Suppressor macrophage treated with lipopolysaccharide for 1 hour (primary cell): ENCODE measurements at regions not wholly inside any gene's neighbourhood (a gene's known extent, or its start where the extent isn't known, plus 50 kb on each side); places are given as distances from the start of the nearest gene placed in this dataset.
"Not testable (repeated sequence)": the region's sequence is repeated elsewhere in the genome, so short reads cannot be mapped to it uniquely, and the experiment has no call there.

Experiments used
- DNase-seq, 3 donors: peaks; one replicate each; pipeline ENCODE4 v3.0.0-alpha.2; 2020 to 2022

DNA sequence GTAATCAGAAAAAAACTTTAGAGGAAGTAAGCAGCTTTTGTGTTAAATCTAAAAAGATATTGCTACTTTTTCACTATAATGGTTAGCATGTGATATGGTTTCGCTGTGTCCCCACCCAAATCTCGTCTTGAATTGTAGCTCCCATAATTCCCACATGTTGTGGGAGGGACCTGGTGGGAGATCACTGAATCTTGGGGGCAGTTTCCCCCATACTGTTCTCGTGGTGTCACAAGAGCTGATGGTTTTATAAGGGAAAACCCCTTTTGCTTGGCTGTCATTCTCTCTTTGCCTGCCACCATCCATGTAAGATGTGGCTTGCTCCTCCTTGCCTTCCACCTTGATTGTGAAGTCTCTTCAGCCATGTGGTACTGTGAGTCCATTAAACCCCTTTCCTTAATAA is 117.1 kb downstream of the KCNJ2 start:
- peak; percentile 45 to 69 (median 56) for DNase-seq

DNA sequence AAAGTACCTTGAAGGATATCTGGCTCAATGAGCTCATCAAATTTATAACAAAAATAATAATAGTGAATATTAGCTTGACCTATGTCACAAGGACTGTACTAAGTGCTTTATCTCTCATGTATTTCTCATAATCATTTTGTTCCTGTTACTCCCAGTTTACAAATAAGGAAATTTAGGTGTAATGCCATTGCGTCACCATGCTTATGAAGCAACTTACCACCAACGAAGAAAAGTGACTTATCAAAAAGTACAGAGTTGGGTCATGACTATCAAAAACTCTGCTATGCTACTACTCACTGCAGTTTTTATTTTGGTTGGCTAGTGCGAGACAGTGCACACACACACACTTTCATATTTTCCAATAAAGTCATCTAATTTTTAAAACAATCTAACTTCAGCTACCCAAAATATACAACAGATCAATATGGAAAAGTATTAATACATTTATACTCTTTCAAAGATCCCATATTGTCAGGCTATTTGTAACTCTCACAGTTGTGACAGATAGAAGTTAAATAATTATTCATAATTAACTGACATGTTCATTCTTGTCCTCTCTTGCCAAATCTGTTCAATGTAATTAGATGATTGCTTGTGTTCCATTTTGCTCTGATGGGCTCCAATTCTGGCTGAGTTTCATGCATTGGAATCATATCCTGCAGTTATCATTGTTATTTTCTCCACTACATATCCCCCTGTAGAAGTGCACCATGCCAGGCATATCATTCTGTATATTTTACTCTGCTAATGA is 119.4 kb downstream of the KCNJ2 start:
- DNase-seq, result peak; percentile 88 to 98 (median 97)

DNA sequence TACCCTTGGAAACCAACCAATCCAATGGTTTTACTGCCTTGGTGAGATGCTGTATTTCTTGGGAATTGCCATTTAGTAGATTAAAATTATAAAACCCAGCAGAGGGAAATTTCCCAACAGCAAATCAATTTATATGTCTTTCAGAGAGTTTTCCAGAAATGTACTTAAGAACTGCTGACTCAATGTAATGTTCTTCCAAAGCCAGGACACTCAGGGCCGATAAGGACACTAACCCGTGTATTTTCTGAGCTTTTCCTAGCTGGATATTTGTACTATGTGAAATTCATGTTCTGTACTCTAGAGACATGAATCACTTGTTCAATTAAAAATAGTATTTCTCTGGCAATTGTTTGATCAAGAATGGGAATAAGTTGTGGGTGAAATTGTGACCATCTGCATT is 121.4 kb downstream of the KCNJ2 start:
- DNase-seq, result no peak

DNA sequence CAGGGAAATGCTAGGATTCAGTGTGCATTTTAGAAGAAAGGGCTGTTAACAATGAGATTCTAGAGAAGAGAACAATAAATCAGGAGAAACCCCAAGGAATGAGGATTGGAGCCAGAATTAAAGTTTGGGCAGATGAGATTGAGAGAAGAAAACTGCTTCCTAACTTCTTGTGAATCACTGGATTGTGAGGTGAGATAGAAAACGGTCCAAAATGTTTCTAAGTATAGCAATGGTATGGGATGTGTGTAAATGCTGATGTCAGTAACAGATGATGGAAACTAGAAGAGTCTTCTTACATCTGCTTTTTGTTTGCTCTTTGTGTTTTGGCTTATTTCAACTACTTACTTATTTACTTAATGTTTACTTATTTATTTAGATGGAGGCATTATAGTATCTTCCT is 123.0 kb downstream of the KCNJ2 start:
- DNase-seq, result peak in 2 of 3 donors; percentile 32 to 39

DNA sequence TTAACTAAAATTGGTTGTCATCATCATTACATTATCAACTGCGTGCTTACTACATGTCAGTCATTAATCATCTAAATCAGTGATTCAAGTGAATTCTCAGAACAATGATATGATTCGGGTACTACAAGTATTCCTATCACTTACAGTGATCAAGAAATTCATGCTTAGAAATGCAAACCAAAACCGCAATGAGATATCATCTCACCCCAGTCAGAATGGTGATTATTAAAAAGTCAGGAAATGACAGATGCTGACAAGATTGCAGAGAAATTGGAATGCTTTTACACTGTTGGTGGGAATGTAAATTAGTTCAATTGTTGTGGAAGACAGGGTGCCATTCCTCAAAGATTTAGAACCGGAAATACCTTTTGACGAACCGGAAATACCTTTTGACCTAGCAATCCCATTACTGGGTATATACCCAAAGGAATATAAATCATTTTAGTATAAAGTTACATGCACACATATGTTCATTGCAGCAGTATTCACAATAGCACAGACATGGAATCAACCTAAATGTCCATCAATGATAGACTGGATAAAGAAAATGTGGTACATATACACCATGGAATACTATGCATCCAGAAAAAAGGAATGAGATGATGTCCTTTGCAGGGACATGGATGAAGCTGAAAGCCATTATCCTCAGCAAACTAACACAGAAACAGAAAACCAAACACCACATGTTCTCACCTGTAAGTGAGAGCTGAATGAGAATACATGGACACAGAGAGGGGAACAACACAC is 124.4 kb downstream of the KCNJ2 start:
- not testable (repeated sequence) for DNase-seq

DNA sequence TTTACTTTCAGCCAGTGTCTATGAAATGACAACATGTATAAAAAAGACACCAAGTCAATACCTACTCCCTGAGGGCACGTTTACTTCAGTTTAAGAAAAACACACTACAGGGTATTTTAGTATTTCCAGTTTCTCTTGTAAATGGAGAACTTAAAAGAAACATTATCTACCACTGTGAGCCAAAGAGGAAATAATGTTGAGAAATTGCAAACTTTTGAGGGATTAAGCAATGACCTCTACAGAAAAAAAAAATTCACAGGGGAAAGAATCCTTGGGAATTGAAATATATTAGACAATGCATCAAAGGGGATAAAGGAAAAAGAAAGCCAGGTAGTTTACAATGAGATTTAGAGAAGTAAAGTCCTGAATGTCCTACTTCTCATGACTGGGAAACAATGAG is 126.0 kb downstream of the KCNJ2 start:
- peak; percentile 58 to 94 (median 87) for DNase-seq

DNA sequence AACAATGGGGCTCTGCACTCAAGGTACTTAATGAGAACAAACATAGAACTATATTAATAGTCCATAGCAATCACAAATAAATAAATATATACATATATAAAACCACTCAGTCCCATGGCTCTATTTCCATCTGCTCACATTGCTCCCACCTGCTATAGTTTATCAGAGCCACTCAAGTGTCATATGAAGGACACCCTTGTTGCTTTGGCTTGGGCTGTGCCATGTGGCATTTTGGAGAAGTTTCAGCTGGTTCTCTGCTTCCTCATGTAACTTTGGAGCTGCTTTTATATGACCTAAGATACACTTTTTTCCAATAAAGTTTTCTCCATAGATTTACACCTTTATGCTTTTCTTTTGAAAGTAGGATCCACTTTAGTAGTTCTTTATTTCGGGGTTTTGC is 126.4 kb downstream of the KCNJ2 start:
- DNase-seq, result peak; percentile 59 to 68 (median 62)

DNA sequence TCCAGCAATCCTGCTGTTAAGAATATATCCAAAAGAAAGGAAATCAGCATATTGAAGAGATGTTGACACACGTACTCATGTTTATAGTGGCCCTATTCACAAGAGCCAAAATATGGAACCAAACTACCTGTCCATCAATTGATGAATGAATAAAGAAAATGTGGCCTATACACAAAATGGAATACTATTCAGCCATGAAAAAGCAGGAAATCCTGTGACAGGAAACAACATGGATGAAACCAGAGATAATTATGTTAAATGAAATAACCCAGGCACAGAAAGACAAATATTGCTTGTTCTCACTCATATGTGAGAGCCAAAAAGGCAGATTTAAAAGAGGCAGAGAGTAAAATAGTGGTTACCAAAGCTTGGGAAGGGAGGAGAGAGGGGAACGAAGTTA is 127.1 kb downstream of the KCNJ2 start:
- no peak for DNase-seq

DNA sequence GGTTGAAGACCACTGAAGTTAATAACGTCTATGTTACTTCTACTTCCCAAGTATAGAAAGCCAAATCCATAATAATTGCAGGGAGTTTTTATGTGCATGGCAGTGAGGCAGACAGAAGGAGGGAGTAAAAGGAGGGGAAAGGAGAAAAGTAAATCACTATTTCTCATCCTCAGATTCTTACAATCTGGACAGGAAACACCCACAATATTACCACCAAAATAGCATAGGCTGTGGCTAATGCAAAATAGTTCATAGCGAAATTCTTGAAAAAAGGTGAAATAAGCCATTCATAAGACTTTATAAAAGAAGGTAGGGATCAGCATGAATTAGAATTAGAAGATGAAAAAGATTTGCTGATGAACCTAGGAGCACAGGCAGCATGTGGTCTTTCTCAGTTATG is 128.1 kb downstream of the KCNJ2 start:
- DNase-seq, result no peak

DNA sequence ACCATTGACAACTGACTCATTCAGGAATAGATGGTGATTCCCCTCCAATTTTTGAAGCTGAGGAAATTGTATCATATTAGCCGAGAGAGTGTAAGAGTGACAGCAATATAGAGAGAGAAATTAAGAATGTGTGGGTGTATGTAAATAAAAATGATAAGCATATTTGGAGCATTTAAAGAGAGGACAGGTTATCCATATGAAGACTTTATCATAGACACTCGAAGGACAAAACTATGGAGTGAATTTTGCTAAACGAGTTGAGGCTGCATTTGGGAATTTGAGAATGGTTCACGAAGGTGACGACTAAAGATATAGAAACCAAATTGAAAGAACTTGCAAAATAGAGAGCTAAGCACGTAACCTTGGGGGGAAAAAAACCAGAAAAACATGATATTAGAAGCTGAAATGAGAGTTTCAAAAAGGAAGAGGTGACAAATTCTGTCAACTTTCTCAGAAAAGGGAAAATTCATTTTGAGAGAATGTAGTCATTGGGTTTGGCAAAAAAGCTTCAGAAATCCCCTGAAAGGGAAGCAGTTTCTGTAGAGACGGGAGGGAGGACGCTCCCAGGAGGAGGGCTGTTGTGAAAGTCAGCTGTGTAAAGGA is 129.7 kb downstream of the KCNJ2 start:
- peak; percentile 89 to 98 (median 94) for DNase-seq

DNA sequence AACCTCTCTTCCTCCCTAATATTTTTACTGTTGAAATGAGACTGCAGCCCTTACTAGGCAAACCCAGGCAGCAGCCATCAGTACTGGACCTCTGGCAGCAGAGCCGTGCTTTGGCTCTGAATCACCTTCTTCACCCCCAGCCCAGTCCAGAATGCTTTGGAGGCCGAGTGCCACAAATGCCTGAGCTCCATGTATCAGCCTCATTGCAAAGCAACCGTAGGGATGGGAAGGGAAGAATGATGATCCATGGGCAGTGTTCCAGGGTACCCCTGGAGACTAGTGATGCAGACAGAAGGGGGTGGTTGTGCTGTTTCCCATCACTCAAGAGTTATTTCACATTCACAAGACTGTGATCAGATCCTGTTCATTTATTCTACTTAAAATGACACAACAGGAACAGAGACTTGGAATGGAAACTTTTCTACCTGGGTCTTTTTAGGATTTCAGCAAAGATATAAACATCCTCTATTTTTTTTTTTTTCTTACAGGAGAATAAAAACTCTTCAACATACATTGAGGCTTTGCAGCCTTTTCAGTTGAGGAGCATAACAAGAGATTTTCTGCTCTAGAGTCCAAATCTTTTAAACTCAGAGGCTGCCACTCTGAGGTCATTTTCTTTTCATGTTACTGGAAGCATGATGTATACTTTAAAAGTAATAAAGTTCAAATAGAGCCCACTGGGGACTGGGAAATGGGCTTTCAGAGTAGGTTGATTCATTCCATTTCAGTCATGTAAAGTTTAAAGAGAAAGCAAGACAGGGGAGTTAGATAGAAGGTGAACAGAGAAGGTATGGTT is 138.3 kb downstream of the KCNJ2 start:
- DNase-seq, result no peak

DNA sequence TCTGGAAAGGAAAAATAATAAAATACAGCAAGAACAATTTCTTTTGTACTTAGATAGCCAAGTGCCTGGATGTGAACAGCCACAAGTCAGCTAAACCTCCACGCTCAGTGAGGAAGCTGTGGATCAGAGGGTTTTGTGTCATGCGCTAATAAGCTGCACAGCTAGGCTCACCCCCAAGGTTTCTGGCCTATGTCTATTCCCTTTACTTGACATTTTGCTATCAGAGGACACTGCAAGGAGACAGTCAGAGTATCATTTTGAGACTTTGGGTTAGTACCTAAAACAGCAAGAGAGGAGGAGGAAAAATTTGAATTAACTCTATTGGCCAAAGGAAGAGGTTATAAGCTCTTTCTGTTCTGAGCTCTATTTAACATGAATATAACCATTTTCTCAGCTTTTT is 139.3 kb downstream of the KCNJ2 start:
- no peak for DNase-seq

DNA sequence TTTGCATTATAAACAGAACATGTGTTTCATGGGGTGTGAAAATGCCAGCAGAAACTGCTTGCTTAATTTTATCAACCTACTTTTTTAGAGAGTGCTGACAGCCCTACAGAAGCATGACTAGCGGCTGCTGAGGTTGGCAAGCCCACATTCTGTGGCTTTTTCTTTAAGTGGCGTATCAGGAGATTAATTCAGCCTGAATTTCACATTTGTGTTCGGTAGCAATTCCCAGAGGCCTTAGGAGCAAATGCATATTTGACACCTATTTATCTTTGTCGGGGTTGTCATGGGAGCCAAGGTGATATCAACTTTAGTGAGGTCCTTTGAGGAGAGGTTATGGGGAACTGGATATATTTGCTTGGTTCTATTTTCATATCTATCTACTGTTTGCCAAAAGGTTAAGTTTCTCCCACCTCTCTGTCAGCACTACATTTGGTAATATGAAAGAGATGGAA is 140.9 kb downstream of the KCNJ2 start:
- no peak for DNase-seq

DNA sequence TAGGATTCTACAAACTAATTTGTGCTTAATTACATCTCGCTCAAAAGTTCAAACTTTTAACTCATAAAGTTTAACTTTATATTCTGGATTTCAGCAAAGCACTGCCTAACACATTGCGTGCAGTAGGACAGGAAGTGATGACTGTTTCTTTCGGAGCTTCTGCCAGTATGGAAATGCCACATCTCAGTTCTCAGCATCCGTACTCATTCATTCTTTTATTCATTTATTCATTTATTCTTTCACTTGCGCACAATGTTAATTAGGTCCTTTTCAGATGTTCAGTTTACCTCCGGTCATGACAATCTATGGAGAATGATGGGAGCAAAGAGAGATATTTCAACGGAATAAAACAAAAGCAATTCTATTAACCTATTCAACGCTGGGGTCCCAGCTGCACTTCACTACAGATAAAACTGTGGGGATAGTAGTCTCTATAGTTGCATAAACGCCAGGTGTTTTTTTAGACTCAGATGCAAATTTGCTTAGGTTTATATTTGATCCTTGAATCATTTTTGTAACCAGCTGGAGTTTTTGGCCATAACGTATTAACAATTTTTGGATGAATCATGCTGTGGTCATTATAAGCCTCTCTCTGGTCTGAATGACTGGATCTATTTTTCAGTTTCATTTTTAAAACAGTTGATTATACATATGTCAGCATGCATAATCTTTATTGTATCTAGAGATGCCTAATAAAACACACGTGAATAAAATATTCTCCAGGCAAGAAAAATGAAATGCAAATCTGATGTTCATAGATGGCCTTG is 143.9 kb downstream of the KCNJ2 start:
- peak; percentile 61 to 94 (median 85) for DNase-seq

DNA sequence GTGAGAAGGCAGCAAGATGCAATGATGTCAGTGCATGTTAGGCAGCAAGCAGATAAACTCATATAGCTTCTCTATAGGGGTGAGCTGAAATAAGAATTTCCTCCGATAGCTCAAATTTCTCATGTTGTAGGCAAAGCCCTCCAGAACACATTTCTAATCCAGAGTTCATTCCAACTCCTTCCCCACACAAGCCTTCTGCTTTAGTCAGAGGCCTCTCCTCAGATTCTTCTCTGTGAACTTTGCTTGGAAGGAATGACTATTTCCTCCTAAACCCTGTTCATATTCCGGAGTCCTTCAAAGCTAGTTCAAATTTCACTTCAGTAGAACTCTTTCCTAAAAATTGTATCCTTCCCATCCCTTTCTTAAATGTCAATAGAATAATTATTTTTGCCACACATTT is 144.8 kb downstream of the KCNJ2 start:
- DNase-seq, result peak in 1 of 3 donors; percentile 43

DNA sequence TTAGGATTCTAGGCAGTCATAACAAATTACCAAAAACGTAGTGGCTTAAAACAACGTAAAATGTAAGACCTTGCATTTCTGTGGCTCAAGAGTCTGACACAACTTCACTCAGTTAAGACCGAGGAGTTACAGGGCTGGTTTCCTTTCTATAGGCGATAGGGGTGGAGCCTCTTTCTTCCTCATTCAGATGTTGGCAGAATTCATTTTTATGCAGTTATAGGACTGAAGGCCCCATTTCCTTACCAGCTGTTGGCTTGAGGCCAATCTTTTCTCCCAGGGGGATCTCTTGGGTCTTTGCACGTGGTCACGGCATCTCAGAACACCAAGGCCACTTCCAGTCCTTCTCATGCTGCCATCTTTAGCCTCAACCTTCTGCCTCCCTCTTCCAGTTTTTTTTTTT is 145.2 kb downstream of the KCNJ2 start:
- peak; percentile 80 to 92 (median 89) for DNase-seq

DNA sequence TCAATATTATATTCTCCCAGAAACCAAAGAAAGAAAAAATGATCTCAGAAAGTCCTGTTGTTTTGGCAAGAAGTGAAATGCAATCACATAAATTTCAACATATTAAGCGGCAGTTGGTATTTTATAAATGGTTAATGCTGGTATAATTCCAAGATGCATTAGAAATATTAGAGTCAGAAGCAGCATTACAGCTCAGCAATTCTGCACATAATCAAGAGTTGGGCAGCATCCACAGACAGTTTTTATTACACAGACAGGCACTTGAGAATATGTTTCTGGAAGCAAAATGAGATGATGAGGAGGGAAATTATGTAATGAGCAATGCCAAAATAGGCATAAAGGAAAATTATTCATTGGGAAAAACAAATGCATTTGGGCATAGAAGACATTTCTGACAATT is 148.1 kb downstream of the KCNJ2 start:
- DNase-seq, result no peak

DNA sequence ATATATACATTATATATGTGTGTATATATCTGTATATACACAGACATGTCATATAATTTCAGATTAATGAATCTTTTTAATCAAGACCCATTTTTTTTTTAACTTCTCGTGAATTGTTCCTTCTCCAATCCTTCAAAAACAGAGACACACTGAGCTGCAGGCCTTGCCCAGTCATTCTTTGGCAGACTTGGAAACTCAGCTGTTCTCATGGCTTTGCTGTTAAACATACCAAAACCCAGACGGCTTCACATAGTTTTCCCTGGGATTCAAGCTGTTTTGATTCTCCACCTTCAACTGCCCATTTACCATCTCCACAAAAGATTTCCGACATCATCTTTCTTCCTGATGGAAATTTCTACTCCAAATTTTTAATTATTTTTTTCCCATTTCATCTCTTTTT is 148.7 kb downstream of the KCNJ2 start:
- no peak for DNase-seq

DNA sequence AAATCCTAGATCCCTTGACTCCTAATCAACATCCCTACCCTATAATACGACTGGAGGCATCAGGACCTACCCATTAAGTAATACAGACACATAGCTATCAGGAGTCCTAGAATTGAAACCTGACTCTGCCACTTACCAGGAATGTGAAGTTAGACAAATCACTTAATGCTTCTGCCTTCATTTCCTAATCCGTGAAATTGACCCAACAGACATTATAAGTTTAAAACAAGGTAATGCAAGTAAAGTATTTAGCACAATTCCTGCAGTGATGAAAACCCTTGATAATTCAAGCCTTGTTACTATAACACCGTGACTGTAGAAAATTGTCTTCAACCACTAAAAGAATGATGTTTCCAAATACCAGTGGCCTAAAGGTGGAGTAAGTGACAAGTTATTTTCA is 150.2 kb downstream of the KCNJ2 start:
- no peak for DNase-seq

DNA sequence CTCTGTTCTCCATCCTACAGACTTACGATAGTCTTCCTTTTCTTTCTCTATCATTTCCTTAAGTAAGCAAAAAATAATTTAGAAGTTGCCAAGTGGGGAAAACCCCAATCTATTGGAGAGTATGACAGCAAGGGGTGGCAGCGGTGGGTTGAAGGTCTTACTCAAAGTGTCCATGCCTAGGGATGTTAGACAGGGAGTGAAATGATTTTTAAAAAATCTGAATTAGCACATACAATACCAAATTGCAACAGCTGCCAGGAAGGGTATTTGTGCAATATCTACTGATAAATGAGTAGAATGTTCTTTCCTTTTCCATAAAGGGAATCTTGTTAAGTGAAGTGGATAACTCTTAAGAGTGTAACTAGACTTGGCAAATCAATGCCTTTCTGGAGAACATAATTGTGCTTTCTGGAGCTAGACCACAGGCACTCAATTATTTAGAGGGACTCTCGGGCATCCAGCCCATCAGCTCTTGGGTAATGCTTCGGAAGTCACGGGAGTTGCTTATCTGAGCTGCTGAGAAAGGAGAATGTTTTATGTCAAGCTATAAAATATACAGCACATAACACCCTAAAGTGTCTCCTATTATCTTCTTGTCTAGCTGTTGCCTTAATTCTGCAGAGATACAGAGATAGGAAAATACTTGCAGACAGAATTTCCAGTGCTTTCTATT is 151.5 kb downstream of the KCNJ2 start:
- peak in 2 of 3 donors; percentile 21 to 75 for DNase-seq

DNA sequence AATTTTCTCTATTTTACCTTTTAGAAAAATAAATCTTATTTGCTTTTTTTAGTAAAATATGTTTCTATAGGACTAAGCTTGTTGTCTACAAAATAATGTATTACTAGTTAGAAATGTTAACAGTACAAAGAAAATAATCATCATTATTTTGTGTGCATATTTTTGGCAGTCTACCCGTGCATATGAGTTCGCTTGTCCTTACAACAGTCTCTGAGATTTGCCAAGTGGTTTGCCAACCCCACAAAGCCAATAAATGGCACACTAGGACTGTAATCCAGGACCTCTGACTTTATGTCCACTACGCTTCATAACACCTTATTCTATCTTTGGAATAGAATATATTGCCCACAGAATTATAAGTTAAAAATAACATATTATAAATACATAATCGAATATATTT is 152.0 kb downstream of the KCNJ2 start:
- no peak for DNase-seq

DNA sequence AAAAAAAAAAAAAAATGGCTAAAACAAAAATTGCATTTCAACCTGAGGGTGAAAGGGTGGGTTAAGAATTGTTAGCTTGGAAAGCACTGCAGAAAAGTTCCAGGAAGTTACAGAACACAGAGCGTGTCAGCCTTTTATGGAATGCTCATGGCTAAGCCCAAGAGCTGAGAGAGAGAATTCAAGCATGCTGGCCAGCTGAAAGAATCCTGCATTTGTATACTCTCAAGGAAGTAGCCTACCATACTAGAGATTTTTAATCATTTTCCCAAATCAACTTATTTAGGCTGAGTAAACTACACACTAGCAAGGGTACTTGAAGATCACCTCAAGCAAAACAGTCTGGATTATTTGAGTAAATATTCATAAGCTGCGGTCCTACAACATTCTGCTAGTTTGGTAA is 153.9 kb downstream of the KCNJ2 start:
- DNase-seq, result no peak
